Type B pancreatic cell (in vitro differentiated cells): ENCODE measurements at regions not wholly inside any gene's neighbourhood (a gene's known extent, or its start where the extent isn't known, plus 50 kb on each side); places are given as distances from the start of the nearest gene placed in this dataset.
A peak's percentile ranks its signal among the peaks of the same experiment; 100 is the strongest.

ENCODE experiments used
- DNase-seq: peaks from one replicate; pipeline ENCODE4 v3.0.0; 2021; ENCODE audit warnings: mixed read lengths; ENCODE audit not compliant: unreplicated experiment; ENCODE audit errors: extremely low spot score
- H3K27ac Mint-ChIP-seq: 2 replicates; pipeline ENCODE4 v1.8.0; 2021; ENCODE audit warnings: mild to moderate bottlenecking, mixed read lengths
- H3K27me3 Mint-ChIP-seq: 2 replicates; pipeline ENCODE4 v1.8.0; 2021; ENCODE audit warnings: mixed read lengths
- H3K36me3 Mint-ChIP-seq: 2 replicates; pipeline ENCODE4 v1.8.0; 2021; ENCODE audit warnings: mixed read lengths
- H3K4me1 Mint-ChIP-seq: one replicate; pipeline ENCODE4 v1.8.0; 2021; ENCODE audit warnings: mixed read lengths; ENCODE audit not compliant: unreplicated experiment
- H3K4me3 Mint-ChIP-seq: 2 replicates; pipeline ENCODE4 v1.8.0; 2021; ENCODE audit warnings: mild to moderate bottlenecking, mixed read lengths
- H3K9me3 Mint-ChIP-seq: 2 replicates; pipeline ENCODE4 v1.8.0; 2021; ENCODE audit warnings: mixed read lengths
- CTCF ChIP-seq: fragments of 200-600 bp; sonication (generic); conservative IDR thresholded peaks from 2 replicates; pipeline ENCODE4 v1.5.0; 2021; ENCODE audit warnings: antibody characterized with exemption, mild to moderate bottlenecking

- peaks cover 15% of the 10 kb centered on the region for H3K9me3 Mint-ChIP-seq
- DNase-seq: no peak
- H3K36me3 Mint-ChIP-seq: no peaks in the 10 kb centered on the region
- TF ChIP-seq CTCF: no peak
- H3K27me3 Mint-ChIP-seq: peaks cover 17% of the 10 kb centered on the region
- H3K27ac Mint-ChIP-seq: no peak overlapping the region
- H3K4me3 Mint-ChIP-seq: peak overlapping the region; percentile 2
- peaks cover 22% of the 10 kb centered on the region for H3K4me1 Mint-ChIP-seq
Measured at GRCh38 chr2:204074456-204074855, 137.9 kb downstream of the ICOS start.

- Mint-ChIP-seq H3K27ac (peak overlapping the region; percentile 42), H3K4me3 (no peak overlapping the region), H3K9me3 (peaks cover 15% of the 10 kb centered on the region), H3K36me3 (no peaks in the 10 kb centered on the region), H3K4me1 (peaks cover 16% of the 10 kb centered on the region), H3K27me3 (peaks cover 14% of the 10 kb centered on the region)
- no peak for DNase-seq
- TF ChIP-seq CTCF: no peak
Measured at GRCh38 chr2:204078003-204078698, 141.6 kb downstream of the ICOS start.

- no peak for DNase-seq
- Mint-ChIP-seq H3K9me3 (peaks cover 15% of the 10 kb centered on the region), H3K4me1 (peaks cover 23% of the 10 kb centered on the region), H3K27ac (no peak overlapping the region), H3K4me3 (peak overlapping the region; percentile 4), H3K36me3 (no peaks in the 10 kb centered on the region), H3K27me3 (peaks cover 28% of the 10 kb centered on the region)
- TF ChIP-seq CTCF: no peak
Measured at GRCh38 chr2:204081487-204082425, 145.2 kb downstream of the ICOS start.

GRCh38 chr2:204086167-204086566 is 149.6 kb downstream of the ICOS start:
- H3K4me1 Mint-ChIP-seq: peaks cover 28% of the 10 kb centered on the region
- no peaks in the 10 kb centered on the region for H3K9me3 Mint-ChIP-seq
- no peak for DNase-seq
- H3K27me3 Mint-ChIP-seq: peaks cover 22% of the 10 kb centered on the region
- H3K4me3 Mint-ChIP-seq: no peak overlapping the region
- no peak overlapping the region for H3K27ac Mint-ChIP-seq
- no peak for TF ChIP-seq CTCF
- no peaks in the 10 kb centered on the region for H3K36me3 Mint-ChIP-seq

GRCh38 chr2:204089105-204089504 is 152.5 kb downstream of the ICOS start:
- DNase-seq: no peak
- Mint-ChIP-seq H3K9me3 (peaks cover 12% of the 10 kb centered on the region), H3K4me3 (no peak overlapping the region), H3K27ac (no peak overlapping the region), H3K4me1 (peaks cover 11% of the 10 kb centered on the region), H3K36me3 (no peaks in the 10 kb centered on the region), H3K27me3 (peaks cover 7% of the 10 kb centered on the region)
- no peak for TF ChIP-seq CTCF
